Breast epithelium (tissue), 4 donors: ENCODE measurements at regions not wholly inside any gene's neighbourhood (a gene's known extent, or its start where the extent isn't known, plus 50 kb on each side); places are given as distances from the start of the nearest gene placed in this dataset.
A peak's percentile ranks its signal among the peaks of the same experiment; 100 is the strongest.
"Not testable (repeated sequence)": the region's sequence is repeated elsewhere in the genome, so short reads cannot be mapped to it uniquely, and the experiment has no call there.

Source experiments
- DNase-seq, 2 donors: peaks; one replicate each; pipeline ENCODE4 v3.0.0-alpha.2; 2019; ENCODE audit warnings: low spot score in 2 of 2
- H3K27ac ChIP-seq, 2 donors: fragments of 200-600 bp; sonication (generic) in 1 of 2; one replicate each; pipeline ENCODE4 v1.5.1; 2016 to 2019; ENCODE audit warnings: mild to moderate bottlenecking in 1 of 2
- H3K27me3 ChIP-seq, 2 donors: fragments of 200-600 bp; sonication (generic) in 1 of 2; one replicate each; pipeline versions ENCODE4 v1.5.1 to v1.6.0; 2017 to 2019; ENCODE audit warnings: control low read depth in 1 of 2, mild to moderate bottlenecking in 1 of 2
- H3K36me3 ChIP-seq: fragments of 200-600 bp; one replicate; pipeline ENCODE4 v1.5.1; 2019
- H3K4me1 ChIP-seq, 2 donors: fragments of 200-600 bp; sonication (generic); one replicate each; pipeline ENCODE4 v1.5.1; 2016 to 2019; ENCODE audit warnings: control low read depth in 1 of 2
- H3K4me3 ChIP-seq, 3 donors: fragments of 200-600 bp; sonication (generic); 1 replicate in 2 of 3; 2 replicates in 1 of 3; pipeline ENCODE4 v1.5.1; 2016 to 2019; ENCODE audit warnings: mild to moderate bottlenecking in 3 of 3, moderate library complexity in 2 of 3
- H3K9me3 ChIP-seq, 2 donors: fragments of 200-600 bp; sonication (generic) in 1 of 2; one replicate each; pipeline ENCODE4 v1.5.1; 2016 to 2019; ENCODE audit warnings: control low read depth in 1 of 2
- POLR2A ChIP-seq: fragments of 450-650 bp; IDR thresholded peaks from one replicate; pipeline ENCODE4 v1.6.1; 2016; ENCODE audit warnings: antibody characterized with exemption, mild to moderate bottlenecking, moderate library complexity
- POLR2AphosphoS5 ChIP-seq, 3 donors: sonication (generic); formaldehyde crosslinking; IDR thresholded peaks; one replicate each; pipeline ENCODE4 v1.6.1; 2017; ENCODE audit warnings: antibody characterized with exemption in 3 of 3
- intact Hi-C: fragments of 100-400 bp; cut with DNase I; formaldehyde crosslinking; loops from one replicate; pipeline ENCODE4 v1.15.1; 2023; ENCODE audit warnings: low total_unique reads
- TF ChIP-seq, protein P1 (sequence below), 3 donors: fragments of 450-650 bp; IDR thresholded peaks; one replicate each; pipeline ENCODE4 v1.5.1; 2016 to 2017; ENCODE audit warnings: antibody characterized with exemption in 3 of 3, mild to moderate bottlenecking in 3 of 3, moderate library complexity in 3 of 3

DNA sequence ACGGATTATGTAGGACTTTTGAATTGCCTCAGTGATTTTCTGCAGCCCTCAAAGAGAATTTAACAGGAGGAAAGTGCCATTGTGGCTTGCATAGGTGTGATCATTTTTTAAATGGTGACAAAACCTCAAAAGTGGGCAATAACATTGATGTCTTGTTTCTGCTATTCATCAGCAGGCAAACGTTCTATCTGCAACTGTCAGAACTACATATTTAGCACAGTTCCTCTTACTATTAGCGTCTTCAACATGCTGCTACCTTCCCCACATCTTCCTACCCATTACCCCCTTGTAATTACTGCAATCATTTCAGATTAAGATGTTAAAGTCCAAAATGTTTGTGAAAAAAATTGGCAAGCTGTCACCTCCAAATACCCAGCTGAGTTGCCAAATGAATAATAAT, 254.6 kb downstream of the SMARCA2 start:
- Histone ChIP-seq H3K27ac (no peak overlapping the region), H3K27me3 (no peaks in the 10 kb centered on the region), H3K4me1 (no peaks in the 10 kb centered on the region), H3K36me3 (no peaks in the 10 kb centered on the region), H3K4me3 (no peak overlapping the region), H3K9me3 (no peaks in the 10 kb centered on the region)
- TF ChIP-seq POLR2AphosphoS5 (IDR thresholded peaks at IDR 0.05), result no peak
- TF ChIP-seq POLR2A, result no peak
- TF ChIP-seq, protein P1, sequence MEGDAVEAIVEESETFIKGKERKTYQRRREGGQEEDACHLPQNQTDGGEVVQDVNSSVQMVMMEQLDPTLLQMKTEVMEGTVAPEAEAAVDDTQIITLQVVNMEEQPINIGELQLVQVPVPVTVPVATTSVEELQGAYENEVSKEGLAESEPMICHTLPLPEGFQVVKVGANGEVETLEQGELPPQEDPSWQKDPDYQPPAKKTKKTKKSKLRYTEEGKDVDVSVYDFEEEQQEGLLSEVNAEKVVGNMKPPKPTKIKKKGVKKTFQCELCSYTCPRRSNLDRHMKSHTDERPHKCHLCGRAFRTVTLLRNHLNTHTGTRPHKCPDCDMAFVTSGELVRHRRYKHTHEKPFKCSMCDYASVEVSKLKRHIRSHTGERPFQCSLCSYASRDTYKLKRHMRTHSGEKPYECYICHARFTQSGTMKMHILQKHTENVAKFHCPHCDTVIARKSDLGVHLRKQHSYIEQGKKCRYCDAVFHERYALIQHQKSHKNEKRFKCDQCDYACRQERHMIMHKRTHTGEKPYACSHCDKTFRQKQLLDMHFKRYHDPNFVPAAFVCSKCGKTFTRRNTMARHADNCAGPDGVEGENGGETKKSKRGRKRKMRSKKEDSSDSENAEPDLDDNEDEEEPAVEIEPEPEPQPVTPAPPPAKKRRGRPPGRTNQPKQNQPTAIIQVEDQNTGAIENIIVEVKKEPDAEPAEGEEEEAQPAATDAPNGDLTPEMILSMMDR (IDR thresholded peaks at IDR 0.05), result no peak
- no peak for DNase-seq
- intact Hi-C loops, result no loop called here

GRCh38 chr9:2270565-2270964, 255.4 kb downstream of the SMARCA2 start:
- H3K36me3 ChIP-seq, result no peaks in the 10 kb centered on the region
- TF ChIP-seq, protein P1 (IDR thresholded peaks at IDR 0.05), result no peak
- TF ChIP-seq POLR2AphosphoS5 (IDR thresholded peaks at IDR 0.05), result no peak
- TF ChIP-seq POLR2A, result no peak
- no peak overlapping the region for H3K27ac ChIP-seq
- H3K4me3 ChIP-seq, result no peak overlapping the region
- no peaks in the 10 kb centered on the region for H3K9me3 ChIP-seq
- no peak for DNase-seq
- no peaks in the 10 kb centered on the region for H3K27me3 ChIP-seq
- no peaks in the 10 kb centered on the region for H3K4me1 ChIP-seq
- intact Hi-C loops, result no loop called here

GRCh38 chr9:2271426-2271825, 256.3 kb downstream of the SMARCA2 start:
- no peaks in the 10 kb centered on the region for H3K27me3 ChIP-seq
- H3K9me3 ChIP-seq, result no peaks in the 10 kb centered on the region
- no peaks in the 10 kb centered on the region for H3K36me3 ChIP-seq
- TF ChIP-seq, protein P1 (IDR thresholded peaks at IDR 0.05), result no peak
- TF ChIP-seq POLR2AphosphoS5 (IDR thresholded peaks at IDR 0.05) (no peak), POLR2A (no peak)
- H3K4me3 ChIP-seq, result no peak overlapping the region
- no peaks in the 10 kb centered on the region for H3K4me1 ChIP-seq
- DNase-seq, result peak in 1 of 2 donors; percentile 23
- no peak overlapping the region for H3K27ac ChIP-seq
- intact Hi-C loops, result no loop called here

DNA sequence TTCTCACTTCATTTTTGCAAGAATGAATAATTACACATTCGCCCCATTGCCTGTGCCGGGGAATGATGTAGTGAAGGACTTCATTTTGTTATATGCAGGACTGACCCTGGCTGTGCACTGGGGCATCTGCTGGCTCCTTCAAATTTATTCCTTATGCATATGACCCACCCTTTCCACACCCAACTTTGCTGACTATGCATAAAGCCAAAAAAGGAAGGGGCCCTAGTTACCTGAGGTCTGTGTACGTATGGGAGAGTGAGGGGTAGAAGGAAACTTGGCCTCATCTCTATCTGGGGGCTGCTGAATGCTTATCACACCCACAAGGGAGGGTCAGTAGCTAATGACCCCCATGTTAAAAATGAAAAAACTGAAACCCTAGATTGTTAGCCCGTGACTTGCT, 259.6 kb downstream of the SMARCA2 start:
- no peak for TF ChIP-seq POLR2AphosphoS5 (IDR thresholded peaks at IDR 0.05)
- TF ChIP-seq, protein P1 (IDR thresholded peaks at IDR 0.05), result no peak
- TF ChIP-seq POLR2A, result no peak
- no peak overlapping the region for H3K27ac ChIP-seq
- no peaks in the 10 kb centered on the region for H3K27me3 ChIP-seq
- no peak for DNase-seq
- no peak overlapping the region for H3K4me3 ChIP-seq
- H3K9me3 ChIP-seq, result no peaks in the 10 kb centered on the region
- H3K36me3 ChIP-seq, result no peaks in the 10 kb centered on the region
- intact Hi-C loops, result no loop called here
- no peaks in the 10 kb centered on the region for H3K4me1 ChIP-seq

DNA sequence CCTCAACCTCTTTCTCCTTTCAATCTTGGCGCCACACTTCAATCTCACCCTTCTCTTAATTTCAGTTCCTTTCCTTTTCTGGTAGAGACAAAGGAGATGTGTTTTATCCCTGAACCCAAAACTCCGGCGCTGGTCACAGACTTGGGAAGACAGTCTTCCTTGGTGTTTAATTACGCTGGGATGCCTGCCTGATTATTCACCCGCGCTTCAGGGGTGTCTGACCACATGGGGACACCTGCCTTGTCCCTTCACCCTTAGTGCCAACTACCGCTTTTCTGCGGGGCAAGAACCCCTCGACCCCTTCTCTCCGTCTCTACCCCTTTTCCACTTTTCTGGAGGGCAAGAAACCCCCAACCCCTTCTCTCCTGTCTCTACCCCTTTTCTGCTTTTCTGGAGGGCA, 261.1 kb downstream of the SMARCA2 start:
- Histone ChIP-seq H3K27me3 (no peaks in the 10 kb centered on the region), H3K9me3 (no peaks in the 10 kb centered on the region), H3K36me3 (no peaks in the 10 kb centered on the region), H3K27ac (no peak overlapping the region), H3K4me1 (no peaks in the 10 kb centered on the region), H3K4me3 (no peak overlapping the region)
- DNase-seq, result no peak
- TF ChIP-seq POLR2AphosphoS5 (IDR thresholded peaks at IDR 0.05) (no peak), POLR2A (no peak)
- TF ChIP-seq, protein P1 (IDR thresholded peaks at IDR 0.05), result no peak
- intact Hi-C loops, result no loop called here

GRCh38 chr9:2277133-2277532, 262.0 kb downstream of the SMARCA2 start:
- H3K27me3 ChIP-seq, H3K4me3 ChIP-seq, H3K4me1 ChIP-seq, H3K36me3 ChIP-seq, H3K27ac ChIP-seq, intact Hi-C loops, DNase-seq, H3K9me3 ChIP-seq: not testable (repeated sequence)

DNA sequence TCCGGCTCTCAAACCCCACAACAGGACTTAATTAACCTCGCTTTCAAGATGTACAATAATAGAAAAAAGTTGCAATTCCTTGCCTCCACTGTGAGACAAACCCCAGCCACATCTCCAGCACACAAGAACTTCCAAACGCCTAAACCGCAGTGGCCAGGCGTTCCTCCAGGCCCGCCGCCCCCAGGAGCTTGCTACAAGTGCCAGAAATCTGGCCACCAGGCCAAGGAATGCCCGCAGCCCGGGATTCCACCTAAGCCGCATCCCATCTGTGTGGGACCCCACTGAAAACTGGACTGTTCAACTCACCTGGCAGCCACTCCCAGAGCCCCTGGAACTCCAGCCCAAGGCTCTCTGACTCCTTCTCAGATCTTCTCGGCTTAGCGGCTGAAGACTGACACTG, 262.5 kb downstream of the SMARCA2 start:
- H3K4me3 ChIP-seq, H3K4me1 ChIP-seq, H3K9me3 ChIP-seq, H3K27me3 ChIP-seq, DNase-seq, intact Hi-C loops, H3K36me3 ChIP-seq, H3K27ac ChIP-seq: not testable (repeated sequence)

- intact Hi-C loops, H3K27me3 ChIP-seq, H3K4me3 ChIP-seq, H3K4me1 ChIP-seq, H3K9me3 ChIP-seq, DNase-seq, H3K36me3 ChIP-seq, H3K27ac ChIP-seq: not testable (repeated sequence)
These were observed 264.0 kb downstream of the SMARCA2 start for GRCh38 chr9:2279138-2279537.
